Loucy (cell line): ENCODE measurements at regions not wholly inside any gene's neighbourhood (a gene's known extent, or its start where the extent isn't known, plus 50 kb on each side); places are given as distances from the start of the nearest gene placed in this dataset.

ENCODE experiments used
- EZH2phosphoT487 ChIP-seq: fragments of 200-600 bp; IDR thresholded peaks from 2 replicates; pipeline ENCODE4 v1.6.1; 2018; ENCODE audit warnings: antibody characterized with exemption, mild to moderate bottlenecking, moderate library complexity, borderline replicate concordance
- TF ChIP-seq, protein P1 (sequence below): fragments of 200-600 bp; sonication (generic); conservative IDR thresholded peaks from 2 replicates; pipeline ENCODE4 v1.5.1; 2014; ENCODE audit warnings: mild to moderate bottlenecking, antibody characterized with exemption, low read length

DNA sequence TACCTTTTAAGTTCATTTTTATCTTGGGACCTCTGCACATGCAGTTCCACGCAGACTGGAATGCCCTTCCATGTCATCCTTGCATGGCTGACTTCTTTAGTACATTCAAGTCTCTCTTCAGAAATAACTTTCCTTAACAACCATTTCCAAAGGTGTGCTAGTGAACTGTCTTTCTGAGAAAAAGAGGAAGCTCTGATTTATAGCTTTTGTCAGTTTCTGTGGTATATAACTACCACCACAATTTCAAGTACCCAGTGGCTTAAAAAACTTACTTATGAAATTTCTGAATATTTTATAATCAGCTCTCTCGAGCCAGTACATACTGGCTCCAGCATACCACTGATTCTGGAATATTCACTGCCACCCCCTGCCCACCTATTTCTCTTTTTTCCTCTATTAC, 1613.8 kb downstream of the MAT2B start:
- TF ChIP-seq, protein P1, sequence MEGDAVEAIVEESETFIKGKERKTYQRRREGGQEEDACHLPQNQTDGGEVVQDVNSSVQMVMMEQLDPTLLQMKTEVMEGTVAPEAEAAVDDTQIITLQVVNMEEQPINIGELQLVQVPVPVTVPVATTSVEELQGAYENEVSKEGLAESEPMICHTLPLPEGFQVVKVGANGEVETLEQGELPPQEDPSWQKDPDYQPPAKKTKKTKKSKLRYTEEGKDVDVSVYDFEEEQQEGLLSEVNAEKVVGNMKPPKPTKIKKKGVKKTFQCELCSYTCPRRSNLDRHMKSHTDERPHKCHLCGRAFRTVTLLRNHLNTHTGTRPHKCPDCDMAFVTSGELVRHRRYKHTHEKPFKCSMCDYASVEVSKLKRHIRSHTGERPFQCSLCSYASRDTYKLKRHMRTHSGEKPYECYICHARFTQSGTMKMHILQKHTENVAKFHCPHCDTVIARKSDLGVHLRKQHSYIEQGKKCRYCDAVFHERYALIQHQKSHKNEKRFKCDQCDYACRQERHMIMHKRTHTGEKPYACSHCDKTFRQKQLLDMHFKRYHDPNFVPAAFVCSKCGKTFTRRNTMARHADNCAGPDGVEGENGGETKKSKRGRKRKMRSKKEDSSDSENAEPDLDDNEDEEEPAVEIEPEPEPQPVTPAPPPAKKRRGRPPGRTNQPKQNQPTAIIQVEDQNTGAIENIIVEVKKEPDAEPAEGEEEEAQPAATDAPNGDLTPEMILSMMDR, result no peak
- no peak for TF ChIP-seq EZH2phosphoT487
